Muscle of arm (tissue), 1 donor: ENCODE measurements at regions not wholly inside any gene's neighbourhood (a gene's known extent, or its start where the extent isn't known, plus 50 kb on each side); places are given as distances from the start of the nearest gene placed in this dataset.
"Not testable (repeated sequence)": the region's sequence is repeated elsewhere in the genome, so short reads cannot be mapped to it uniquely, and the experiment has no call there.

Source experiments
- DNase-seq: peaks from one replicate; pipeline ENCODE4 v3.0.0-alpha.2; 2013

DNA sequence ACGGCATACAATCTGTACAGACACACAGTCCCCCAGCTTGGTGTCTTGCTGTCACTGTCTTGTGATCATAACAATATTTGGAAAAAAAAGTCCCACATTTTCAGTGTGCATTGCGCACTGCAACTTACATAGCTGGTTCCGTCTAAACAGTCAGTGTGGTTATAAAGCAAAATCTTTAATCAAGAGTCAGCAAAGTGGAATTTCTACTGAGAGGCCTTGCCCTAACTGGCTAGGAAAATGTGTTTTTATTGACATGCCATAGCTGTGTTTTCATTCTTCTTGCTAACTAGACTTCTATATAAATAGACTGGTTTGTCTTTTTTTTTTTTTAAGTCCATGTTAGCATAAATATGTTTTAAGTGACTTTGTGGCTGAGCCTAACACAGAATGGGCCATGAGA lies 174.8 kb downstream of the POLR2M start:
- no peak for DNase-seq

GRCh38 chr15:57881972-57882371 lies 175.5 kb downstream of the POLR2M start:
- DNase-seq, result no peak

DNA sequence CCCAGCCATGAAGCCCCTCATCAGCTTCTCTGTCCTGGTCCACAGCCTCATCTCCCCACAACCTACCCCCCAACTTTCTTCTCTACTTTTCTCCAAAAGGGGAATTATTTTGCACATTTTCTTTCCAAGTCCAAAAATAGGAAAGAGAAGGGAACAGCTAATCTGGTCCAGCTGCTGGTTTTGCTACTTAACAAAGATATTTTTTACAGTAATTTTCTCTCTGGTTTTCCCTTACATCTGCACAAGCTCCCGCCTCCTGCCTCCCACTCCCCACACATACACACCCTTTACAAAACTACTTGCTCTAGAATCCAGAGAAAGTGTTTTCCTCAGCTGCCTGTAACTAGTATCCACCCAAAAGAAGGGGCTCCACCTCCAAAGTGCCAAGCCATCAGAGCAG lies 177.2 kb downstream of the POLR2M start:
- peak; percentile 31 for DNase-seq

DNA sequence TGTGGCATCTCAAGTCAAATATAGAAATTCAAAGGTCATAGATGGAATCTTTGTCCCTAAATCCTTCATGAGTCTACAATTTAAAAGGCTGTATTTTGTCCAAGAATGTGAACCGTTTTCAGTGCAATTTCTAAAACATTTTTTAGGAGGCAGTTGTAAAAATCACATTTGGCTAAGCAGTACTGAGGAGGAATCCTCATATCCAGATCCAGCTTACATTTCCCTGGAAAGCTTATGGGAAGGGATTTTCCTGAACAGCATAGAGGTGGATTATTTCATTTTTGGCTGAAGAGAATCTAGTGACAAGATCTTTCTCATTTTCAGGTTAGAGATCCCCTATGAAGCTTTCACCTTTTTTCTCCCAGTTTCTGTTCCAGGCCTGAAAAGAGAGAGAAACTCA lies 178.4 kb downstream of the POLR2M start:
- no peak for DNase-seq

- DNase-seq, result no peak
Observed at GRCh38 chr15:57885435-57885834, 178.9 kb downstream of the POLR2M start.

DNA sequence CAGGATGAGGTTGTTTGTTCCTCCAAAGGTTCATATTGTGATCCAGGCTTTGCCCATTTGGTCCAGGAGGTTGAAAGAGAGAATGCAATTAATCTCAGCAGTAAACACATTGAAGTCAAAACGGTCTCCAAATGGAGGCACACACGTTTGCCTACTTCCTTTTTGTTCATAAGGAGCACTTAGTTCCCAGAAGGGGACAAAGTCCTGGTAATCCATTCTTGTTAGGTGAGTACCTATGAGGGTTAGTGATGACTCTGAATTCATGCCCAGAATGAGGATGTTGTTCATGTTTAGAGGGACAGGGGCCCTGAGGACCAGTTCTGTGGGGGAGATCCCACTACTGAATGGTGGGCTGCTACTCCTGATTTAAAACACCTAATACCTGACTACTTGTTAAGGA lies 177.7 kb downstream of the ALDH1A2 start:
- no peak for DNase-seq

GRCh38 chr15:57890351-57890750 lies 175.2 kb downstream of the ALDH1A2 start:
- no peak for DNase-seq

GRCh38 chr15:57890878-57891277 lies 174.6 kb downstream of the ALDH1A2 start:
- DNase-seq, result no peak

DNA sequence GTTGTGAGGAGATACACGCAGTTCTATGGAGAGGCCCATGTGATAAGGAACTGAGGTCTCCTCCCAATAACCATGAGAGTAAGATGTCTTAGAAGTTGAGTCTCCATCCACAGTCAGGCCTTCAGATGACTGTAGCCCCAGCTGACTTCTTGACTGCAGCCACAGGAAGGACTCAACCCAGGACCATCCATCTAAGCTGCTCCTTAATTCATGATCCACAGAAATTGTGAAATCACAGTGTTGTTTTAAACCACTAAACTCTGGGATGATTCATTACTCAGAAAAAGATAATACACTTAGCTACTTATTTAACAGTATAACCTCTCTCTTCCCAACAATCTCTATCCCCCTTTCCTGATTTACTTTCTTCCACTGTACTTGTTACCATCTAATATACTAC lies 173.3 kb downstream of the ALDH1A2 start:
- no peak for DNase-seq

GRCh38 chr15:57893040-57893439 lies 172.5 kb downstream of the ALDH1A2 start:
- no peak for DNase-seq

DNA sequence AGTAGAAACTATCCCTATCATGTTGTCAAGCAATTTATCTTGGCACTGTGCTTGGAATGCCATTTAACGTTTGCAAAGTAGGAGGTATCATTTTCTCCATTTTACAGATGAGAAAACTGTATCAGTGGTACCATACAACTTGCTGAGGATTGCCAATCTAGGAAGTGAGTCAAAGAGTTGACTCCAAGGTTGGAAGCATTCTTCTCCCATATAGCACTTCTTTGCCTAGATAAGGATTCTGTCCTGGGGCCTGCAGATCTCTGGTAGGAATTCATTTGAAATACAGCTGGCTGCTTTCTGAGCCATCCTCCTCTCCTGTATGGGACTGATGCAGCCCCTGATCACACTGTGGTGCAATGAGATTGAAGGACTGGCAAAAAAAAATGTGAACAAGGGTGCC lies 170.2 kb downstream of the ALDH1A2 start:
- no peak for DNase-seq

GRCh38 chr15:57896114-57896513 lies 169.4 kb downstream of the ALDH1A2 start:
- no peak for DNase-seq

GRCh38 chr15:57896899-57897298 lies 168.6 kb downstream of the ALDH1A2 start:
- not testable (repeated sequence) for DNase-seq

DNA sequence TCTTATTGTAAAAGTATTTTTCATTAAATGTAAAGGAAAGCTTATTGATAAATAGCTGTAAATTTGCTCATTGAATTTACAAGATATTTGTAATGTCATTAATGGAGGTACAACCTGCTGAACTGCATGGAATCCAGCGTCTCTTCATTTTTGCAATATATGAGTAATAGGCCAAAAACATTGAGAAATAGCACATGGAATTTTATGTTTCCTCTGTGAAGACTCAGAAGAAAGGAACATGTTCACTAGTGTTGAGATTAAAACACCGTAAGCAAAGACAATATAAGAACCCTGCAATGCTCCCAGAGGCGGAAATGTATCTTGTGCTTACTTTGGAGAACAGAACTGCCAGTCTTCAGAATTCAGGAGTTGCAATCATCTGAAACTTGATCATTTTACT lies 167.6 kb downstream of the ALDH1A2 start:
- DNase-seq, result no peak

DNA sequence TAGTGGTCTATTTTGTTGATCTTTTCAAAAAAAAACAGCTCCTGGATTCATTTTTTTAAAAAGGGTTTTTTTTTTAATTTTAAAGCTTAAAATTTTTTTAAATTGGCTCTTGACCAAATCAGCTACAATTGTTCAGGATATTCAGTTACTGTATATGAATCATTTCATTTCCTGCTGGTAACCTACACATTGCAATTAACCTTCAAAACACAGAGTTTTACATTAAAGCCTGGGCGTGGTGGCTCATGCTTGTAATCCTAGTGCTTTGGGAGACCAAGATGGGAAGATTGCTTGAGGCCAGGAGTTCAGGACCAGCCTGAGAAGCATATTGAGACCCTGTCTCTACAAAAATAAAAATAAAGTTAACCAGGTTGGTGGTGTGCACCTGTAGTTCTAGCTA lies 163.4 kb downstream of the ALDH1A2 start:
- no peak for DNase-seq
